ENCODE measurements at regions not wholly inside any gene's neighbourhood (a gene's known extent, or its start where the extent isn't known, plus 50 kb on each side); places are given as distances from the start of the nearest gene placed in this dataset.

DNA sequence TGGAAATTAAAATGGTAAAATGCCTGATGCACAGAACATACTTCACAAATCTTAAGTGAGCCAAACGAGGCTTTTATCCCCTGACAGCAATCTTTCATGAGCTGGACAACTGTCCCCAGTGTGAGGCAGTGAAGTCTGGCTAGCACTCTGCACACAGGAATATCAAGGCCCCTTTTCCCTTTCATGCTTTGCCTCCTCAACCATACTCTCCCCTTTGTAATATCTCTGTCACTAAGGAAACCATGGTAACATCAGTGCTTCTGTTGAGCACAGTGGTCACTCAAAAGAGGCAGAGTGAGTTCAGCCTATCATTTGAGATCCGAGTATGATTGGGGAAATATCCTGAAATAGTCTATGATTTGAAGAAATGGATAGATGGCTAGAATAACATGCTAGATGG is 318.3 kb downstream of the ENC1 start:
- Mint-ChIP-seq H3K27me3 (ENCODE audit: low read depth, poor library complexity) (peaks cover 12% of the 10 kb centered on the region), H3K27ac (no peak overlapping the region), H3K4me3 (no peak overlapping the region), H3K4me1 (peaks cover 20% of the 10 kb centered on the region), H3K9me3 (no peaks in the 10 kb centered on the region), H3K36me3 (ENCODE audit: low read depth) (no peaks in the 10 kb centered on the region)
- no peak for TF ChIP-seq CTCF (IDR thresholded peaks at IDR 0.05)
- DNase-seq, result no peak

GRCh38 chr5:74321326-74321725 is 319.2 kb downstream of the ENC1 start:
- H3K36me3 Mint-ChIP-seq (ENCODE audit: low read depth), result no peaks in the 10 kb centered on the region
- peaks cover 12% of the 10 kb centered on the region for H3K27me3 Mint-ChIP-seq (ENCODE audit: low read depth, poor library complexity)
- no peaks in the 10 kb centered on the region for H3K9me3 Mint-ChIP-seq
- peaks cover 19% of the 10 kb centered on the region for H3K4me1 Mint-ChIP-seq
- H3K4me3 Mint-ChIP-seq, result no peak overlapping the region
- DNase-seq, result no peak
- H3K27ac Mint-ChIP-seq, result no peak overlapping the region
- TF ChIP-seq CTCF (IDR thresholded peaks at IDR 0.05), result no peak

DNA sequence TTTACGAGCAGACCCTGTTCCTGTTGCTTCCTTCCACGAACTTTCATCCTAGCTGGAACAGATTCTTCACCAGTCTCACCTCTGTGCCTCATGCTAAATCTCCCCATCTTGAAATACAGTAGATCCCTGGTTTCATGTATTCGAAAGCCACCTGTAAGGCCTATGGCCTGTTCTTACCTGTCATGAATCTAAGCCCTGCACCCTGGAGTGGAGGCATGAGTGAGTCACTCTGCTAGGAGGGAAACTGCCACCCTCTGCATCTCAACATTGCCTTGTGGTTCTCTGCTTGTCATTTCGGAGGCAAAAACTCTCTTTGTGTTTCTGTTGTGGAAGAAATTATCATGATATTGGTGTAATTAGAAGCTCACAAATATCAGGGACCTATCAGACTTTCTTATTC is 320.0 kb downstream of the ENC1 start:
- no peak for DNase-seq
- H3K4me3 Mint-ChIP-seq, result no peak overlapping the region
- H3K27ac Mint-ChIP-seq, result no peak overlapping the region

GRCh38 chr5:74319076-74319475 is 321.5 kb downstream of the ENC1 start:
- DNase-seq, result no peak
- TF ChIP-seq CTCF (IDR thresholded peaks at IDR 0.05), result no peak
- peaks cover 12% of the 10 kb centered on the region for H3K27me3 Mint-ChIP-seq (ENCODE audit: low read depth, poor library complexity)
- no peak overlapping the region for H3K4me3 Mint-ChIP-seq
- H3K27ac Mint-ChIP-seq, result no peak overlapping the region
- no peaks in the 10 kb centered on the region for H3K9me3 Mint-ChIP-seq
- H3K4me1 Mint-ChIP-seq, result peaks cover 28% of the 10 kb centered on the region
- H3K36me3 Mint-ChIP-seq (ENCODE audit: low read depth), result no peaks in the 10 kb centered on the region

More for the DNA sequence above, 320.0 kb downstream of the ENC1 start:
- H3K4me1 Mint-ChIP-seq, result peaks cover 21% of the 10 kb centered on the region
- H3K9me3 Mint-ChIP-seq, result no peaks in the 10 kb centered on the region
- peaks cover 12% of the 10 kb centered on the region for H3K27me3 Mint-ChIP-seq (ENCODE audit: low read depth, poor library complexity)
- no peaks in the 10 kb centered on the region for H3K36me3 Mint-ChIP-seq (ENCODE audit: low read depth)
- no peak for TF ChIP-seq CTCF (IDR thresholded peaks at IDR 0.05)

DNA sequence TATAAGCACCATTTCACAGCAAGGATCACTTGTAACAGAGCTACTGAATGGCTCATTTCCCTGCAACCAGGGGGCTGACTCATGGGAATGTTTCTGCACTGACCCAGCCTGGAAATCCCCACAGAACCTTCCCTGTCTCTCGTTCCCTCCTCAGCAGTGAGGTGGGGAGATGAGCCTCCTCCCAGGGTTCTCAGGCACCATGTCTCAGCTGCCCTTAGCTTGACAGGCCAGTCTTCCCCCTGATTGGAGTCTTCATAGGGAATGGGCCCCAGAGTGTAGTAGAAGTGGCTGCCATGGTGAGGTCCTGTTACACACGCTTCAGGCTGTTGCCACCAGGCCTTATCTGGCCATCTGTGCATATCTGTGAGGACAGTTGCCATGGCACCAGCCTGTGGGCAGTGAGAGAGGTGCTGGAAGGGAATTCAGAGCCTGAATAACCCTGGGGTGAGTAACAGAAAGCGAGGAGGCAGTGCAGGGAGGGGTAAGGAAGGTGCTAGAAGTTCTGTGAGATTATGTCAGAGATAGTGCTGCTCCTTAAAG is 324.4 kb downstream of the ENC1 start:
- DNase-seq, result peak; percentile 17

More for the DNA sequence above, 324.4 kb downstream of the ENC1 start:
- Mint-ChIP-seq H3K4me1 (peaks cover 41% of the 10 kb centered on the region), H3K9me3 (no peaks in the 10 kb centered on the region), H3K27me3 (ENCODE audit: low read depth, poor library complexity) (peaks cover under 1% of the 10 kb centered on the region), H3K27ac (peak overlapping the region; percentile 70), H3K36me3 (ENCODE audit: low read depth) (no peaks in the 10 kb centered on the region), H3K4me3 (no peak overlapping the region)
- no peak for TF ChIP-seq CTCF (IDR thresholded peaks at IDR 0.05)
